Heart right ventricle (tissue), 16 donors: ENCODE measurements at regions not wholly inside any gene's neighbourhood (a gene's known extent, or its start where the extent isn't known, plus 50 kb on each side); places are given as distances from the start of the nearest gene placed in this dataset.

Experiments used
- ATAC-seq, 8 donors: fragments of 200-7000 bp; cut with Tn5 transposase; one replicate each; pipeline ENCODE4 v1.9.1; 2020; ENCODE audit warnings: mild to moderate bottlenecking in 8 of 8, moderate library complexity in 8 of 8, moderate number of reproducible peaks in 1 of 8
- DNase-seq, 2 donors: peaks; one replicate each; pipeline ENCODE4 v3.0.0-alpha.2; 2020
- H3K27ac ChIP-seq, 10 donors: fragments of 200-600 bp; sonication (generic) in 2 of 10; one replicate each; pipeline versions ENCODE4 v1.5.0 to v1.8.0; 2020 to 2022; ENCODE audit warnings: mild to moderate bottlenecking in 3 of 10
- H3K27me3 ChIP-seq, 7 donors: fragments of 200-600 bp; one replicate each; pipeline ENCODE4 v1.8.0; 2021 to 2022; ENCODE audit warnings: mild to moderate bottlenecking in 2 of 7
- H3K36me3 ChIP-seq, 9 donors: fragments of 200-600 bp; sonication (generic) in 1 of 9; one replicate each; pipeline versions ENCODE4 v1.5.0 to v1.8.0; 2020 to 2022; ENCODE audit warnings: mild to moderate bottlenecking in 2 of 9
- H3K4me1 ChIP-seq, 9 donors: fragments of 200-600 bp; sonication (generic) in 1 of 9; one replicate each; pipeline versions ENCODE4 v1.5.0 to v1.8.0; 2020 to 2022; ENCODE audit warnings: mild to moderate bottlenecking in 4 of 9
- H3K4me3 ChIP-seq, 10 donors: fragments of 200-600 bp; sonication (generic) in 2 of 10; one replicate each; pipeline versions ENCODE4 v1.5.0 to v1.8.0; 2020 to 2022; ENCODE audit warnings: mild to moderate bottlenecking in 7 of 10, moderate library complexity in 2 of 10
- H3K9me3 ChIP-seq, 11 donors: fragments of 200-600 bp in 10 of 11; sonication (generic) in 2 of 11; one replicate each; pipeline versions ENCODE4 v1.5.0 to v1.8.0; 2013 to 2022; ENCODE audit warnings: mild to moderate bottlenecking in 2 of 11, control low read depth in 1 of 11, moderate library complexity in 1 of 11
- WGBS, 2 donors: extraction: QIAGEN DNeasy Blood & Tissue Kit; methylation state at CpG; one replicate each; pipeline ENCODE4 v1.1.7; 2013; ENCODE audit warnings: inconsistent platforms in 1 of 2; 5-methylcytosine and 5-hydroxymethylcytosine counted together
- intact Hi-C, 10 donors: fragments of 100-400 bp; cut with DNase I; formaldehyde crosslinking; loops; one replicate each; pipeline versions ENCODE4 v1.11.1 to v1.14.2; 2022
- TF ChIP-seq, protein P1 (sequence below), 9 donors: fragments of 200-600 bp; sonication (generic) in 2 of 9; IDR thresholded peaks; one replicate each; pipeline versions ENCODE4 v1.5.0 to v1.8.0; 2021 to 2022; ENCODE audit warnings: antibody characterized with exemption in 9 of 9, mild to moderate bottlenecking in 5 of 9, moderate library complexity in 1 of 9
- donor health status: Arrhythmogenic right ventricular cardiomyopathy.
- donor health status: ischemic (EF 13 %, LVEDD 7.1; RV severe dilation, severe dysfunction).
- donor health status: healthy with polysubstance abuse.
- donor health status: DM: no; HTN: yes; CAD: no.
- donor health status: DM: no; HTN: no; CAD: no.
- donor health status: ischemic (EF 25% LVEDD 6.9; RV normal size, moderate dysfunction).
- donor health status: ischemic (EF 25% LVEDD 5.7; RV mildly dilated, moderate dysfunction).
- donor health status: healthy.
- donor health status: DM: yes; HTN: yes; CAD: no.
- donor health status: Ischemic cardiomyopathy.
- donor health status: ischemic (EF 35%, LVEDD 5.7; RV mildly dilated, moderate dysfunction).
- donor health status: nonischemic (EF 11% LVEDD 7.7; RV severe dilation, severe dysfunction).
- donor health status: DM: yes; HTN: yes; CAD: no.
- donor health status: PGD.
- donor health status: ischemic (EF 29% LVEDD 5.4; RV normal size, mild dysfunction).
- donor health status: nonischemic (EF 23%, LVEDD 6.1; RV moderate dilation, normal function).

DNA sequence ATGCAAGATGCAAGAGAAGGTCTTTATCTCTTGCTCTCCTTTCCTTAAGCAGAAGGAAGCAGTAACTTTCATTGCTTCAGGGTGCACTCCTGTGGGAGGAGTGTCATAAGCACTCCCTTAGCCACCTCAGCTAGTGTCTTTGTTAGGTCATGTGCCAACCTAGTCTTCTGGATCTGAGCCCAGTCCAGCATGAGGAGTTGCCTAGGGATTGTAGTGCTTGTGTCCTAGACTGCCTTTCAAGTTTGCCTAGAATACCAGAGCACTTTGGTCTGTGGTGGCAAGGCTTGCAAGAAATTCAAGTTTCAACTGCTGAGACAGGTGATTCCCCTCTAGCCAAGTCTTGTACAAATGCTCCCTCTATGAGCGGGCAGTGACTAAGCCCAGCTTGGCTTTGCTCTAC, 633.6 kb downstream of the ZNF385D start:
- TF ChIP-seq, protein P1, sequence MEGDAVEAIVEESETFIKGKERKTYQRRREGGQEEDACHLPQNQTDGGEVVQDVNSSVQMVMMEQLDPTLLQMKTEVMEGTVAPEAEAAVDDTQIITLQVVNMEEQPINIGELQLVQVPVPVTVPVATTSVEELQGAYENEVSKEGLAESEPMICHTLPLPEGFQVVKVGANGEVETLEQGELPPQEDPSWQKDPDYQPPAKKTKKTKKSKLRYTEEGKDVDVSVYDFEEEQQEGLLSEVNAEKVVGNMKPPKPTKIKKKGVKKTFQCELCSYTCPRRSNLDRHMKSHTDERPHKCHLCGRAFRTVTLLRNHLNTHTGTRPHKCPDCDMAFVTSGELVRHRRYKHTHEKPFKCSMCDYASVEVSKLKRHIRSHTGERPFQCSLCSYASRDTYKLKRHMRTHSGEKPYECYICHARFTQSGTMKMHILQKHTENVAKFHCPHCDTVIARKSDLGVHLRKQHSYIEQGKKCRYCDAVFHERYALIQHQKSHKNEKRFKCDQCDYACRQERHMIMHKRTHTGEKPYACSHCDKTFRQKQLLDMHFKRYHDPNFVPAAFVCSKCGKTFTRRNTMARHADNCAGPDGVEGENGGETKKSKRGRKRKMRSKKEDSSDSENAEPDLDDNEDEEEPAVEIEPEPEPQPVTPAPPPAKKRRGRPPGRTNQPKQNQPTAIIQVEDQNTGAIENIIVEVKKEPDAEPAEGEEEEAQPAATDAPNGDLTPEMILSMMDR (IDR thresholded peaks at IDR 0.05) = no peak
- Histone ChIP-seq H3K4me3 (no peak overlapping the region), H3K27ac (no peak overlapping the region), H3K9me3 (peaks cover 0 to 27% (median 0%) of the 10 kb centered on the region in 11 donors), H3K27me3 (no peaks in the 10 kb centered on the region), H3K4me1 (no peaks in the 10 kb centered on the region), H3K36me3 (no peaks in the 10 kb centered on the region)
- intact Hi-C loops = no loop called here
- ATAC-seq (no peak), DNase-seq (no peak)
- WGBS, 2 donors = 92 to 97% methylated on average over 1 of the region's 1 CpG

DNA sequence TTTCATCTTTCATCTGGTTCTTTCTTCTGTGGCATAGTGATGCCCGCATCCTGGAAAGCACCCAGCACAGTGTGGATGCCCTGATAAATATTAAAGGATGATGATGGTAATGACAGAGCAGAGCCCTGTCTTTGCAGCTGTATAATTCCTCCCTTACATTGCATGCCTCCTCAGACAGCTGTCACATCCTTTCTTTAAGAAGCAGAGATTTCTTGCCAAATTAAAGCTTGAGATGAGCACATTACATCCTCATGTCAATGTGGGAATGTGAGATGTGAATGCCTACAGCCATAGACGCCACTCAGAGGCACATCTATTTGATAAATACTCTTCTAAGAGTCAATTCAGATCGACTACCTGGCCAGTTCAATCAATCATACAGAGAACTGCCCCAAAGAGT, 642.0 kb downstream of the ZNF385D start:
- DNase-seq (no peak), ATAC-seq (no peak)
- WGBS, 2 donors = 68 to 70% methylated on average over 3 of the region's 3 CpGs
- no peak overlapping the region for H3K4me3 ChIP-seq
- H3K9me3 ChIP-seq = peaks cover 0 to 4% (median 0%) of the 10 kb centered on the region in 11 donors
- H3K4me1 ChIP-seq = no peaks in the 10 kb centered on the region
- no peak overlapping the region for H3K27ac ChIP-seq
- intact Hi-C loops = no loop called here
- no peaks in the 10 kb centered on the region for H3K36me3 ChIP-seq
- H3K27me3 ChIP-seq = no peaks in the 10 kb centered on the region
- TF ChIP-seq, protein P1 (IDR thresholded peaks at IDR 0.05) = no peak

- H3K27ac ChIP-seq = no peak overlapping the region
- no peak for ATAC-seq
- DNase-seq = no peak
- peaks cover 0 to 21% (median 6%) of the 10 kb centered on the region in 11 donors for H3K9me3 ChIP-seq
- H3K27me3 ChIP-seq = no peaks in the 10 kb centered on the region
- TF ChIP-seq, protein P1 (IDR thresholded peaks at IDR 0.05) = no peak
- H3K36me3 ChIP-seq = no peaks in the 10 kb centered on the region
- no peak overlapping the region for H3K4me3 ChIP-seq
- no peaks in the 10 kb centered on the region for H3K4me1 ChIP-seq
- intact Hi-C loops = no loop called here
- WGBS, 2 donors = 94 to 100% methylated on average over 1 of the region's 1 CpG
These were observed 645.2 kb downstream of the ZNF385D start for GRCh38 chr3:21105784-21106183.

GRCh38 chr3:21100656-21101359, 650.2 kb downstream of the ZNF385D start:
- Histone ChIP-seq H3K4me1 (no peaks in the 10 kb centered on the region), H3K9me3 (peaks cover 0 to 31% (median 6%) of the 10 kb centered on the region in 11 donors), H3K4me3 (no peak overlapping the region), H3K27ac (no peak overlapping the region), H3K27me3 (no peaks in the 10 kb centered on the region), H3K36me3 (no peaks in the 10 kb centered on the region)
- TF ChIP-seq, protein P1 (IDR thresholded peaks at IDR 0.05) = no peak
- ATAC-seq (no peak), DNase-seq (no peak)
- intact Hi-C loops = no loop called here
- 84 to 87% methylated on average over 6 of the region's 6 CpGs for WGBS, 2 donors
